WTC11 (cell line): ENCODE measurements at regions not wholly inside any gene's neighbourhood (a gene's known extent, or its start where the extent isn't known, plus 50 kb on each side); places are given as distances from the start of the nearest gene placed in this dataset.

Experiments
- ATAC-seq: fragments of 200-7000 bp; cut with Tn5 transposase; 2 replicates; pipeline ENCODE4 v1.10.0; 2021; ENCODE audit warnings: mild to moderate bottlenecking, moderate library complexity
- CTCF ChIA-PET: fragments of 300-600 bp; sonication (Branson Sonifier 250); formaldehyde crosslinking; loops from one replicate; lab custom pipeline; 2021; ENCODE audit warnings: antibody characterized with exemption; lab: Charles Lee
- POLR2A ChIA-PET: fragments of 350-600 bp; sonication (Branson Sonifier 250); formaldehyde crosslinking; loops from one replicate; lab custom pipeline; 2021; ENCODE audit warnings: antibody characterized with exemption; lab: Charles Lee
- DNase-seq: peaks from one replicate; pipeline ENCODE4 v3.0.0; 2021; ENCODE audit warnings: low spot score
- H3K27ac Mint-ChIP-seq: 2 replicates; pipeline ENCODE4 v1.8.0; 2021; ENCODE audit warnings: mixed read lengths
- H3K27me3 Mint-ChIP-seq: 2 replicates; pipeline ENCODE4 v1.8.0; 2021; ENCODE audit warnings: low read depth, mild to moderate bottlenecking, moderate library complexity, mixed read lengths
- H3K36me3 Mint-ChIP-seq: 2 replicates; pipeline ENCODE4 v1.8.0; 2021; ENCODE audit warnings: mixed read lengths
- H3K4me1 Mint-ChIP-seq: 2 replicates; pipeline ENCODE4 v1.8.0; 2022; ENCODE audit warnings: mixed read lengths
- H3K4me3 Mint-ChIP-seq: 2 replicates; pipeline ENCODE4 v1.8.0; 2021; ENCODE audit warnings: mild to moderate bottlenecking, moderate library complexity, mixed read lengths
- H3K9me3 Mint-ChIP-seq: 2 replicates; pipeline ENCODE4 v1.8.0; 2021; ENCODE audit warnings: mixed read lengths
- CREB1 ChIP-seq: sonication (generic); formaldehyde crosslinking; IDR thresholded peaks from 2 replicates; pipeline ENCODE4 v1.8.0; 2023; ENCODE audit warnings: mild to moderate bottlenecking, missing genetic modification reagents
- CREM ChIP-seq: sonication (generic); formaldehyde crosslinking; IDR thresholded peaks from 2 replicates; pipeline ENCODE4 v1.8.1; 2022; ENCODE audit warnings: mild to moderate bottlenecking, missing genetic modification reagents, moderate library complexity
- ESRRA ChIP-seq: sonication (generic); formaldehyde crosslinking; IDR thresholded peaks from 2 replicates; pipeline ENCODE4 v1.8.1; 2022; ENCODE audit warnings: mild to moderate bottlenecking, missing genetic modification reagents, borderline replicate concordance
- FOXK1 ChIP-seq: sonication (generic); formaldehyde crosslinking; IDR thresholded peaks from 2 replicates; pipeline ENCODE4 v1.8.0; 2022; ENCODE audit warnings: mild to moderate bottlenecking, moderate library complexity, missing genetic modification reagents
- HMGA2 ChIP-seq: fragments of 250-450 bp; sonication (Bioruptor Pico); IDR thresholded peaks from 2 replicates; pipeline ENCODE4 v1.4.0; 2021; ENCODE audit warnings: mild to moderate bottlenecking, moderate library complexity
- PRRX2 ChIP-seq: fragments of 250-450 bp; sonication (Bioruptor Pico); IDR thresholded peaks from 2 replicates; pipeline ENCODE4 v1.8.0; 2021; ENCODE audit warnings: mild to moderate bottlenecking
- RELA ChIP-seq: sonication (generic); formaldehyde crosslinking; IDR thresholded peaks from 2 replicates; pipeline ENCODE4 v1.8.1; 2022; ENCODE audit warnings: missing genetic modification reagents, mild to moderate bottlenecking, borderline replicate concordance
- RORB ChIP-seq: fragments of 250-450 bp; sonication (Bioruptor Pico); IDR thresholded peaks from 2 replicates; pipeline ENCODE4 v1.9.0; 2021; ENCODE audit warnings: mild to moderate bottlenecking
- SOX15 ChIP-seq: fragments of 250-450 bp; sonication (Bioruptor Pico); IDR thresholded peaks from 2 replicates; pipeline ENCODE4 v1.9.0; 2021; ENCODE audit warnings: mild to moderate bottlenecking
- TEAD1 ChIP-seq: sonication (generic); formaldehyde crosslinking; IDR thresholded peaks from 2 replicates; pipeline ENCODE4 v1.8.0; 2022; ENCODE audit warnings: mild to moderate bottlenecking, missing genetic modification reagents
- ZBTB21 ChIP-seq: sonication (generic); formaldehyde crosslinking; IDR thresholded peaks from 2 replicates; pipeline ENCODE4 v1.8.1; 2023; ENCODE audit warnings: mild to moderate bottlenecking, missing genetic modification reagents, borderline replicate concordance
- ZNF317 ChIP-seq: sonication (generic); formaldehyde crosslinking; IDR thresholded peaks from 2 replicates; pipeline ENCODE4 v1.8.1; 2023; ENCODE audit warnings: low read depth, mild to moderate bottlenecking, moderate library complexity, missing genetic modification reagents, borderline replicate concordance
- TF ChIP-seq, protein P1 (sequence below): sonication (generic); formaldehyde crosslinking; IDR thresholded peaks from 2 replicates; pipeline ENCODE4 v1.8.1; 2022; ENCODE audit warnings: missing genetic modification reagents, borderline replicate concordance
- TF ChIP-seq, protein P2 (sequence below): sonication (generic); formaldehyde crosslinking; conservative IDR thresholded peaks from 2 replicates; pipeline ENCODE4 v1.8.1; 2022; ENCODE audit warnings: mild to moderate bottlenecking, missing genetic modification reagents
- TF ChIP-seq, protein P3 (sequence below): fragments of 250-450 bp; sonication (Bioruptor Pico); IDR thresholded peaks from 2 replicates; pipeline ENCODE4 v1.9.0; 2021; ENCODE audit warnings: mild to moderate bottlenecking
- TF ChIP-seq, protein P4 (sequence below): sonication (generic); formaldehyde crosslinking; conservative IDR thresholded peaks from 2 replicates; pipeline ENCODE4 v1.8.1; 2023; ENCODE audit warnings: mild to moderate bottlenecking, low read depth, missing genetic modification reagents, moderate library complexity
- TF ChIP-seq, protein P5 (sequence below): sonication (generic); formaldehyde crosslinking; IDR thresholded peaks from 2 replicates; pipeline ENCODE4 v1.8.0; 2022; ENCODE audit warnings: mild to moderate bottlenecking, missing genetic modification reagents
- TF ChIP-seq, protein P6 (sequence below): sonication (generic); formaldehyde crosslinking; IDR thresholded peaks from 2 replicates; pipeline ENCODE4 v1.8.1; 2023; ENCODE audit warnings: mild to moderate bottlenecking, missing genetic modification reagents
- TF ChIP-seq, protein P7 (sequence below): sonication (generic); formaldehyde crosslinking; IDR thresholded peaks from 2 replicates; pipeline ENCODE4 v1.8.1; 2023; ENCODE audit warnings: mild to moderate bottlenecking, missing genetic modification reagents
- TF ChIP-seq, protein P8 (sequence below): sonication (generic); formaldehyde crosslinking; IDR thresholded peaks from 2 replicates; pipeline ENCODE4 v1.8.0; 2022; ENCODE audit warnings: missing genetic modification reagents

DNA sequence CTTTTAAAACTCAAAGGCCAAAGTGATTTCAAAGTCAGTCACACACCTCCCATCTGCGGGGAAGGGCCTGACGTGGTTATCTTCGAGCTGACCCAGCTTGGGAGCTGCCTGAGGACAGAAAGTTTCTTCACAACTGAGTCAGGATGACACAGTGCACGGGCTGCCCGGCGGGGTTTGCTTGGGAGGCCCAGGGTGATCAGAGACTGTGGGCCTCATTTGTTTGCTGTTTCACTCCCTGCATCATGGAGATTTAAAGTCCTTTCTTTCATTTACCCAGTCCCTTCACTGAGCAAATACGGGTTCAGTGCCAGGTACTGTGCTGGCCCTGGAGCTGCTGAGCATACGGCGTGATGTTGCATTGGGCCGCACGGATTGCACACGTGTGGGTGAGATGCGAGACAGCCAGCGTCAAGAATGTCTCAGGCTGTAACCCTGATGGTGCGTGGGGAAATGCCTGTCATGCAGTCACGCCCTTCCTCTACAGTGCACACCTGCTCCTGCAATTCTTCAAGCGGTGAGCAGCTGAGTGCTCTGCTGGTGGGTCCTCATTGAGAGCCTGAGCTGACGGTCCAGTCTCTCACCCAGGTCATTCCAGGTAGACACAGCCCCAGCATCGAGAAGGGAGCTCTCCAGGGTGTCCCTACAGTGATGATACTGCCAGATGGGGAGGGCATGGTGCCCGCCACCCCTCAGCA is 82.7 kb upstream of the PMEPA1 start:
- Mint-ChIP-seq H3K4me1 (peaks cover 9% of the 10 kb centered on the region), H3K27ac (peak overlapping the region; percentile 4; the same call in 1 of the 2 replicates), H3K36me3 (no peaks in the 10 kb centered on the region), H3K27me3 (peaks cover 6% of the 10 kb centered on the region; the same call in 1 of the 2 replicates), H3K4me3 (no peak overlapping the region), H3K9me3 (peaks cover 8% of the 10 kb centered on the region)
- TF ChIP-seq RORB (CRISPR knock-in tag) (no peak), ESRRA (CRISPR knock-in tag) (no peak), SOX15 (no peak), RELA (CRISPR knock-in tag) (no peak), TEAD1 (CRISPR knock-in tag) (no peak)
- TF ChIP-seq, protein P1, sequence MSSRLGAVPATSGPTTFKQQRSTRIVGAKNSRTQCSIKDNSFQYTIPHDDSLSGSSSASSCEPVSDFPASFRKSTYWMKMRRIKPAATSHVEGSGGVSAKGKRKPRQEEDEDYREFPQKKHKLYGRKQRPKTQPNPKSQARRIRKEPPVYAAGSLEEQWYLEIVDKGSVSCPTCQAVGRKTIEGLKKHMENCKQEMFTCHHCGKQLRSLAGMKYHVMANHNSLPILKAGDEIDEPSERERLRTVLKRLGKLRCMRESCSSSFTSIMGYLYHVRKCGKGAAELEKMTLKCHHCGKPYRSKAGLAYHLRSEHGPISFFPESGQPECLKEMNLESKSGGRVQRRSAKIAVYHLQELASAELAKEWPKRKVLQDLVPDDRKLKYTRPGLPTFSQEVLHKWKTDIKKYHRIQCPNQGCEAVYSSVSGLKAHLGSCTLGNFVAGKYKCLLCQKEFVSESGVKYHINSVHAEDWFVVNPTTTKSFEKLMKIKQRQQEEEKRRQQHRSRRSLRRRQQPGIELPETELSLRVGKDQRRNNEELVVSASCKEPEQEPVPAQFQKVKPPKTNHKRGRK = no peak
- TF ChIP-seq, protein P2, sequence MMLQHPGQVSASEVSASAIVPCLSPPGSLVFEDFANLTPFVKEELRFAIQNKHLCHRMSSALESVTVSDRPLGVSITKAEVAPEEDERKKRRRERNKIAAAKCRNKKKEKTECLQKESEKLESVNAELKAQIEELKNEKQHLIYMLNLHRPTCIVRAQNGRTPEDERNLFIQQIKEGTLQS = no peak
- CTCF ChIA-PET = no interaction called here
- no peak for ATAC-seq
- DNase-seq = no peak
- POLR2A ChIA-PET = no interaction called here

DNA sequence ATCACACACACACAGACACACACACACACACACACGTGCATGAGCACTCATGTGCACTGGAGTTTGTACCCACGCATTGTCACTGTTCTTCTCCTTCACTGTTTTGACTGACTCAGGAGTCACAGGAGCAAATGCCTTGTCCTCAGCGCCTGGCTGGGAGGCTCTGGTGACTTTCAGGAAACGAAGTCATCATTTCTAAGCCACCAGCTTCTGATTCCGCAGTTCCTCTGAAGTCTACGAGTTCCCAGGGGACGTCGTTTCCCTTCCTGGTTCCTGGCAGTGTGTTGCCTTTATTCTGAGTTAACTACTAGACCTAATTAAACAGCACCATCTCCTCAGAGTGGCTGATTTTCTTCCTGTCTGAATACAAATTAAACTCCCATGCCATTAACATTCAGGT is 82.2 kb upstream of the PMEPA1 start:
- Mint-ChIP-seq H3K9me3 (peaks cover 8% of the 10 kb centered on the region), H3K4me3 (no peak overlapping the region), H3K36me3 (no peaks in the 10 kb centered on the region), H3K27me3 (peaks cover 6% of the 10 kb centered on the region; the same call in 1 of the 2 replicates), H3K4me1 (peaks cover 9% of the 10 kb centered on the region), H3K27ac (0 out of 2 replicates have a peak overlapping the region, but pooled peaks have one; percentile 4)
- no peak for DNase-seq
- ATAC-seq = no peak
- POLR2A ChIA-PET = no interaction called here
- CTCF ChIA-PET = no interaction called here
- TF ChIP-seq, protein P3, sequence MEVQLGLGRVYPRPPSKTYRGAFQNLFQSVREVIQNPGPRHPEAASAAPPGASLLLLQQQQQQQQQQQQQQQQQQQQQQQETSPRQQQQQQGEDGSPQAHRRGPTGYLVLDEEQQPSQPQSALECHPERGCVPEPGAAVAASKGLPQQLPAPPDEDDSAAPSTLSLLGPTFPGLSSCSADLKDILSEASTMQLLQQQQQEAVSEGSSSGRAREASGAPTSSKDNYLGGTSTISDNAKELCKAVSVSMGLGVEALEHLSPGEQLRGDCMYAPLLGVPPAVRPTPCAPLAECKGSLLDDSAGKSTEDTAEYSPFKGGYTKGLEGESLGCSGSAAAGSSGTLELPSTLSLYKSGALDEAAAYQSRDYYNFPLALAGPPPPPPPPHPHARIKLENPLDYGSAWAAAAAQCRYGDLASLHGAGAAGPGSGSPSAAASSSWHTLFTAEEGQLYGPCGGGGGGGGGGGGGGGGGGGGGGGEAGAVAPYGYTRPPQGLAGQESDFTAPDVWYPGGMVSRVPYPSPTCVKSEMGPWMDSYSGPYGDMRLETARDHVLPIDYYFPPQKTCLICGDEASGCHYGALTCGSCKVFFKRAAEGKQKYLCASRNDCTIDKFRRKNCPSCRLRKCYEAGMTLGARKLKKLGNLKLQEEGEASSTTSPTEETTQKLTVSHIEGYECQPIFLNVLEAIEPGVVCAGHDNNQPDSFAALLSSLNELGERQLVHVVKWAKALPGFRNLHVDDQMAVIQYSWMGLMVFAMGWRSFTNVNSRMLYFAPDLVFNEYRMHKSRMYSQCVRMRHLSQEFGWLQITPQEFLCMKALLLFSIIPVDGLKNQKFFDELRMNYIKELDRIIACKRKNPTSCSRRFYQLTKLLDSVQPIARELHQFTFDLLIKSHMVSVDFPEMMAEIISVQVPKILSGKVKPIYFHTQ (CRISPR knock-in tag) = no peak
- TF ChIP-seq ZBTB21 (CRISPR knock-in tag) (no peak), CREM (CRISPR knock-in tag) (no peak), PRRX2 (CRISPR knock-in tag) (no peak), CREB1 (CRISPR knock-in tag) (no peak), HMGA2 (CRISPR knock-in tag) (no peak), ZNF317 (CRISPR knock-in tag) (no peak), RELA (CRISPR knock-in tag) (no peak), FOXK1 (CRISPR knock-in tag) (no peak)
- TF ChIP-seq, protein P4, sequence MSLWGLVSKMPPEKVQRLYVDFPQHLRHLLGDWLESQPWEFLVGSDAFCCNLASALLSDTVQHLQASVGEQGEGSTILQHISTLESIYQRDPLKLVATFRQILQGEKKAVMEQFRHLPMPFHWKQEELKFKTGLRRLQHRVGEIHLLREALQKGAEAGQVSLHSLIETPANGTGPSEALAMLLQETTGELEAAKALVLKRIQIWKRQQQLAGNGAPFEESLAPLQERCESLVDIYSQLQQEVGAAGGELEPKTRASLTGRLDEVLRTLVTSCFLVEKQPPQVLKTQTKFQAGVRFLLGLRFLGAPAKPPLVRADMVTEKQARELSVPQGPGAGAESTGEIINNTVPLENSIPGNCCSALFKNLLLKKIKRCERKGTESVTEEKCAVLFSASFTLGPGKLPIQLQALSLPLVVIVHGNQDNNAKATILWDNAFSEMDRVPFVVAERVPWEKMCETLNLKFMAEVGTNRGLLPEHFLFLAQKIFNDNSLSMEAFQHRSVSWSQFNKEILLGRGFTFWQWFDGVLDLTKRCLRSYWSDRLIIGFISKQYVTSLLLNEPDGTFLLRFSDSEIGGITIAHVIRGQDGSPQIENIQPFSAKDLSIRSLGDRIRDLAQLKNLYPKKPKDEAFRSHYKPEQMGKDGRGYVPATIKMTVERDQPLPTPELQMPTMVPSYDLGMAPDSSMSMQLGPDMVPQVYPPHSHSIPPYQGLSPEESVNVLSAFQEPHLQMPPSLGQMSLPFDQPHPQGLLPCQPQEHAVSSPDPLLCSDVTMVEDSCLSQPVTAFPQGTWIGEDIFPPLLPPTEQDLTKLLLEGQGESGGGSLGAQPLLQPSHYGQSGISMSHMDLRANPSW = no peak
- TF ChIP-seq, protein P5, sequence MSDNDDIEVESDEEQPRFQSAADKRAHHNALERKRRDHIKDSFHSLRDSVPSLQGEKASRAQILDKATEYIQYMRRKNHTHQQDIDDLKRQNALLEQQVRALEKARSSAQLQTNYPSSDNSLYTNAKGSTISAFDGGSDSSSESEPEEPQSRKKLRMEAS (CRISPR knock-in tag) = no peak
- TF ChIP-seq, protein P6, sequence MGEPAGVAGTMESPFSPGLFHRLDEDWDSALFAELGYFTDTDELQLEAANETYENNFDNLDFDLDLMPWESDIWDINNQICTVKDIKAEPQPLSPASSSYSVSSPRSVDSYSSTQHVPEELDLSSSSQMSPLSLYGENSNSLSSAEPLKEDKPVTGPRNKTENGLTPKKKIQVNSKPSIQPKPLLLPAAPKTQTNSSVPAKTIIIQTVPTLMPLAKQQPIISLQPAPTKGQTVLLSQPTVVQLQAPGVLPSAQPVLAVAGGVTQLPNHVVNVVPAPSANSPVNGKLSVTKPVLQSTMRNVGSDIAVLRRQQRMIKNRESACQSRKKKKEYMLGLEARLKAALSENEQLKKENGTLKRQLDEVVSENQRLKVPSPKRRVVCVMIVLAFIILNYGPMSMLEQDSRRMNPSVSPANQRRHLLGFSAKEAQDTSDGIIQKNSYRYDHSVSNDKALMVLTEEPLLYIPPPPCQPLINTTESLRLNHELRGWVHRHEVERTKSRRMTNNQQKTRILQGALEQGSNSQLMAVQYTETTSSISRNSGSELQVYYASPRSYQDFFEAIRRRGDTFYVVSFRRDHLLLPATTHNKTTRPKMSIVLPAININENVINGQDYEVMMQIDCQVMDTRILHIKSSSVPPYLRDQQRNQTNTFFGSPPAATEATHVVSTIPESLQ (CRISPR knock-in tag) = no peak
- TF ChIP-seq, protein P7, sequence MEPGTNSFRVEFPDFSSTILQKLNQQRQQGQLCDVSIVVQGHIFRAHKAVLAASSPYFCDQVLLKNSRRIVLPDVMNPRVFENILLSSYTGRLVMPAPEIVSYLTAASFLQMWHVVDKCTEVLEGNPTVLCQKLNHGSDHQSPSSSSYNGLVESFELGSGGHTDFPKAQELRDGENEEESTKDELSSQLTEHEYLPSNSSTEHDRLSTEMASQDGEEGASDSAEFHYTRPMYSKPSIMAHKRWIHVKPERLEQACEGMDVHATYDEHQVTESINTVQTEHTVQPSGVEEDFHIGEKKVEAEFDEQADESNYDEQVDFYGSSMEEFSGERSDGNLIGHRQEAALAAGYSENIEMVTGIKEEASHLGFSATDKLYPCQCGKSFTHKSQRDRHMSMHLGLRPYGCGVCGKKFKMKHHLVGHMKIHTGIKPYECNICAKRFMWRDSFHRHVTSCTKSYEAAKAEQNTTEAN (CRISPR knock-in tag) = no peak
- TF ChIP-seq, protein P8, sequence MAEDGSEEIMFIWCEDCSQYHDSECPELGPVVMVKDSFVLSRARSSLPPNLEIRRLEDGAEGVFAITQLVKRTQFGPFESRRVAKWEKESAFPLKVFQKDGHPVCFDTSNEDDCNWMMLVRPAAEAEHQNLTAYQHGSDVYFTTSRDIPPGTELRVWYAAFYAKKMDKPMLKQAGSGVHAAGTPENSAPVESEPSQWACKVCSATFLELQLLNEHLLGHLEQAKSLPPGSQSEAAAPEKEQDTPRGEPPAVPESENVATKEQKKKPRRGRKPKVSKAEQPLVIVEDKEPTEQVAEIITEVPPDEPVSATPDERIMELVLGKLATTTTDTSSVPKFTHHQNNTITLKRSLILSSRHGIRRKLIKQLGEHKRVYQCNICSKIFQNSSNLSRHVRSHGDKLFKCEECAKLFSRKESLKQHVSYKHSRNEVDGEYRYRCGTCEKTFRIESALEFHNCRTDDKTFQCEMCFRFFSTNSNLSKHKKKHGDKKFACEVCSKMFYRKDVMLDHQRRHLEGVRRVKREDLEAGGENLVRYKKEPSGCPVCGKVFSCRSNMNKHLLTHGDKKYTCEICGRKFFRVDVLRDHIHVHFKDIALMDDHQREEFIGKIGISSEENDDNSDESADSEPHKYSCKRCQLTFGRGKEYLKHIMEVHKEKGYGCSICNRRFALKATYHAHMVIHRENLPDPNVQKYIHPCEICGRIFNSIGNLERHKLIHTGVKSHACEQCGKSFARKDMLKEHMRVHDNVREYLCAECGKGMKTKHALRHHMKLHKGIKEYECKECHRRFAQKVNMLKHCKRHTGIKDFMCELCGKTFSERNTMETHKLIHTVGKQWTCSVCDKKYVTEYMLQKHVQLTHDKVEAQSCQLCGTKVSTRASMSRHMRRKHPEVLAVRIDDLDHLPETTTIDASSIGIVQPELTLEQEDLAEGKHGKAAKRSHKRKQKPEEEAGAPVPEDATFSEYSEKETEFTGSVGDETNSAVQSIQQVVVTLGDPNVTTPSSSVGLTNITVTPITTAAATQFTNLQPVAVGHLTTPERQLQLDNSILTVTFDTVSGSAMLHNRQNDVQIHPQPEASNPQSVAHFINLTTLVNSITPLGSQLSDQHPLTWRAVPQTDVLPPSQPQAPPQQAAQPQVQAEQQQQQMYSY = no peak
